Right cardiac atrium (tissue), 5 donors: ENCODE measurements at regions not wholly inside any gene's neighbourhood (a gene's known extent, or its start where the extent isn't known, plus 50 kb on each side); places are given as distances from the start of the nearest gene placed in this dataset.

Experiments
- ATAC-seq, 2 donors: fragments of 200-7000 bp; cut with Tn5 transposase; one replicate each; pipeline versions ENCODE4 v1.8.0 to v1.9.1; 2020; ENCODE audit warnings: moderate library complexity in 2 of 2, mild to moderate bottlenecking in 1 of 2
- DNase-seq, 3 donors: peaks; one replicate each; pipeline ENCODE4 v3.0.0-alpha.2; 2020
- H3K27ac ChIP-seq: one replicate; pipeline ENCODE4 v1.5.1; 2013; ENCODE audit warnings: mild to moderate bottlenecking, low read length, control low read depth, moderate library complexity
- H3K27me3 ChIP-seq: one replicate; pipeline ENCODE4 v1.6.1; 2013; ENCODE audit not compliant: control insufficient read depth, insufficient read depth
- H3K4me1 ChIP-seq: one replicate; pipeline ENCODE4 v1.6.1; 2013; ENCODE audit warnings: low read length; ENCODE audit not compliant: control insufficient read depth, insufficient read depth
- H3K4me3 ChIP-seq: one replicate; pipeline ENCODE4 v1.5.1; 2013; ENCODE audit warnings: low read length, control low read depth
- H3K9me3 ChIP-seq: one replicate; pipeline ENCODE4 v1.6.1; 2013; ENCODE audit warnings: low read length; ENCODE audit not compliant: control insufficient read depth
- WGBS: extraction: QIAGEN DNeasy Blood & Tissue Kit; methylation state at CpG from one replicate; pipeline ENCODE4 v1.1.7; 2013; 5-methylcytosine and 5-hydroxymethylcytosine counted together
- intact Hi-C, 4 donors: fragments of 100-400 bp; cut with DNase I; formaldehyde crosslinking; loops; one replicate each; pipeline versions ENCODE4 v1.11.0 to v1.14.0; 2022 to 2023
- donor health status: healthy with polysubstance abuse.
- donor health status: DM: no; HTN: yes; CAD: no.
- donor health status: DM: no; HTN: no; CAD: no.
- donor health status: DM: no; HTN: yes; CAD: no; lungs with severe emphysema.
- donor health status: DM: yes; HTN: yes; CAD: no.

- H3K27me3 ChIP-seq, result no peaks in the 10 kb centered on the region
- 83% methylated on average over 3 of the region's 3 CpGs for WGBS
Observed at GRCh38 chr4:111031596-111031995, 408.7 kb upstream of the PITX2 start.

GRCh38 chr4:111037591-111038360 lies 414.9 kb upstream of the PITX2 start:
- 48% methylated on average over 7 of the region's 7 CpGs for whole genome bisulfite sequencing
- no peak overlapping the region for H3K4me3 ChIP-seq
- no peaks in the 10 kb centered on the region for H3K9me3 ChIP-seq
- no peak overlapping the region for H3K27ac ChIP-seq
- no peaks in the 10 kb centered on the region for H3K27me3 ChIP-seq
- H3K4me1 ChIP-seq, result no peaks in the 10 kb centered on the region
- intact Hi-C loops, result no loop called here
- ATAC-seq (no peak), DNase-seq (no peak)

More at GRCh38 chr4:111031596-111031995, 408.7 kb upstream of the PITX2 start:
- H3K4me1 ChIP-seq, result no peaks in the 10 kb centered on the region
- no peaks in the 10 kb centered on the region for H3K9me3 ChIP-seq
- ATAC-seq (no peak), DNase-seq (no peak)
- no peak overlapping the region for H3K27ac ChIP-seq
- intact Hi-C loops, result no loop called here
- no peak overlapping the region for H3K4me3 ChIP-seq

- intact Hi-C loops, result no loop called here
- no peak overlapping the region for H3K27ac ChIP-seq
- DNase-seq (no peak), ATAC-seq (no peak)
- no peaks in the 10 kb centered on the region for H3K9me3 ChIP-seq
- H3K4me3 ChIP-seq, result no peak overlapping the region
- no peaks in the 10 kb centered on the region for H3K27me3 ChIP-seq
- no peaks in the 10 kb centered on the region for H3K4me1 ChIP-seq
Observed at GRCh38 chr4:111040904-111041303, 418.0 kb upstream of the PITX2 start.

GRCh38 chr4:111043286-111043685 lies 420.4 kb upstream of the PITX2 start:
- ATAC-seq, result no peak
- WGBS, result 88% methylated on average over 5 of the region's 5 CpGs
- intact Hi-C loops, result no loop called here
- no peak for DNase-seq
- H3K4me1 ChIP-seq, result no peaks in the 10 kb centered on the region
- no peaks in the 10 kb centered on the region for H3K27me3 ChIP-seq
- H3K4me3 ChIP-seq, result no peak overlapping the region
- H3K9me3 ChIP-seq, result no peaks in the 10 kb centered on the region
- no peak overlapping the region for H3K27ac ChIP-seq

- Histone ChIP-seq H3K4me3 (no peak overlapping the region), H3K4me1 (no peaks in the 10 kb centered on the region), H3K27ac (no peak overlapping the region), H3K9me3 (no peaks in the 10 kb centered on the region), H3K27me3 (no peaks in the 10 kb centered on the region)
- ATAC-seq (no peak), DNase-seq (no peak)
- intact Hi-C loops, result no loop called here
- 77% methylated on average over 2 of the region's 2 CpGs for WGBS
Observed at GRCh38 chr4:111045992-111046391, 423.1 kb upstream of the PITX2 start.

GRCh38 chr4:111046811-111047210 lies 423.9 kb upstream of the PITX2 start:
- ATAC-seq (no peak), DNase-seq (no peak)
- no peaks in the 10 kb centered on the region for H3K4me1 ChIP-seq
- H3K27me3 ChIP-seq, result no peaks in the 10 kb centered on the region
- H3K9me3 ChIP-seq, result no peaks in the 10 kb centered on the region
- no peak overlapping the region for H3K27ac ChIP-seq
- 85% methylated on average over 2 of the region's 2 CpGs for WGBS
- H3K4me3 ChIP-seq, result no peak overlapping the region
- intact Hi-C loops, result no loop called here

GRCh38 chr4:111048316-111048715 lies 425.4 kb upstream of the PITX2 start:
- Histone ChIP-seq H3K4me1 (no peaks in the 10 kb centered on the region), H3K9me3 (no peaks in the 10 kb centered on the region), H3K27ac (no peak overlapping the region), H3K27me3 (no peaks in the 10 kb centered on the region), H3K4me3 (no peak overlapping the region)
- ATAC-seq, result no peak
- intact Hi-C loops, result no loop called here
- DNase-seq, result no peak
- 78% methylated on average over 5 of the region's 5 CpGs for WGBS

- Histone ChIP-seq H3K27ac (no peak overlapping the region), H3K4me3 (no peak overlapping the region), H3K27me3 (no peaks in the 10 kb centered on the region), H3K9me3 (no peaks in the 10 kb centered on the region), H3K4me1 (no peaks in the 10 kb centered on the region)
- 78% methylated on average over 4 of the region's 4 CpGs for WGBS
- intact Hi-C loops, result no loop called here
- DNase-seq (no peak), ATAC-seq (no peak)
Observed at GRCh38 chr4:111064342-111064993, 441.6 kb upstream of the PITX2 start.

GRCh38 chr4:111066001-111066400 lies 443.1 kb upstream of the PITX2 start:
- ATAC-seq, result no peak
- H3K27me3 ChIP-seq, result no peaks in the 10 kb centered on the region
- H3K9me3 ChIP-seq, result no peaks in the 10 kb centered on the region
- DNase-seq, result no peak
- H3K4me1 ChIP-seq, result no peaks in the 10 kb centered on the region
- intact Hi-C loops, result no loop called here
- H3K27ac ChIP-seq, result no peak overlapping the region
- H3K4me3 ChIP-seq, result no peak overlapping the region
- 85% methylated on average over 2 of the region's 2 CpGs for WGBS

GRCh38 chr4:111066447-111066846 lies 443.6 kb upstream of the PITX2 start:
- H3K4me3 ChIP-seq, result no peak overlapping the region
- ATAC-seq (no peak), DNase-seq (no peak)
- no peaks in the 10 kb centered on the region for H3K27me3 ChIP-seq
- no peaks in the 10 kb centered on the region for H3K4me1 ChIP-seq
- intact Hi-C loops, result no loop called here
- no peak overlapping the region for H3K27ac ChIP-seq
- no peaks in the 10 kb centered on the region for H3K9me3 ChIP-seq

- no peak for ATAC-seq
Observed at GRCh38 chr4:111066887-111067286, 444.0 kb upstream of the PITX2 start.

More at GRCh38 chr4:111066887-111067286, 444.0 kb upstream of the PITX2 start:
- Histone ChIP-seq H3K4me1 (no peaks in the 10 kb centered on the region), H3K27ac (no peak overlapping the region), H3K27me3 (no peaks in the 10 kb centered on the region), H3K9me3 (no peaks in the 10 kb centered on the region), H3K4me3 (no peak overlapping the region)
- DNase-seq, result no peak
- intact Hi-C loops, result no loop called here
- WGBS, result 58% methylated on average over 1 of the region's 1 CpG
